CD4-positive, alpha-beta memory T cell (primary cell): ENCODE measurements at regions not wholly inside any gene's neighbourhood (a gene's known extent, or its start where the extent isn't known, plus 50 kb on each side); places are given as distances from the start of the nearest gene placed in this dataset.
"Not testable (repeated sequence)": the region's sequence is repeated elsewhere in the genome, so short reads cannot be mapped to it uniquely, and the experiment has no call there.

Source experiments
- CTCF ChIA-PET: fragments of 350-600 bp; sonication (Branson Sonifier 250); formaldehyde crosslinking; loops from one replicate; lab custom pipeline; 2021; ENCODE audit warnings: inconsistent platforms; ENCODE audit not compliant: partially characterized antibody; lab: Charles Lee
- POLR2A ChIA-PET: fragments of 350-600 bp; sonication (Branson Sonifier 250); formaldehyde crosslinking; loops from one replicate; lab custom pipeline; 2021; ENCODE audit not compliant: partially characterized antibody; lab: Charles Lee
- DNase-seq, 5 donors: peaks; one replicate each; pipeline versions ENCODE4 v3.0.0 to v3.0.0-alpha.2; 2020 to 2022; ENCODE audit warnings: mixed read lengths in 1 of 5
- H3K27ac ChIP-seq: one replicate; pipeline ENCODE4 v1.7.0; 2013; ENCODE audit warnings: low read depth, low read length
- H3K27me3 ChIP-seq: 2 replicates; pipeline ENCODE4 v1.7.0; 2013; ENCODE audit warnings: mild to moderate bottlenecking, low read length, moderate library complexity; ENCODE audit not compliant: insufficient read depth
- H3K36me3 ChIP-seq: 2 replicates; pipeline ENCODE4 v1.7.0; 2013; ENCODE audit warnings: mild to moderate bottlenecking, low read length, moderate library complexity; ENCODE audit not compliant: insufficient read depth
- H3K4me1 ChIP-seq: 2 replicates; pipeline ENCODE4 v1.7.0; 2013; ENCODE audit warnings: mild to moderate bottlenecking, low read length, moderate library complexity; ENCODE audit not compliant: insufficient read depth
- H3K4me3 ChIP-seq, 2 donors: one replicate each; pipeline ENCODE4 v1.7.0; 2013; ENCODE audit warnings: low read length in 2 of 2, mild to moderate bottlenecking in 1 of 2
- H3K9me3 ChIP-seq, 2 donors: one replicate each; pipeline ENCODE4 v1.7.0; 2013; ENCODE audit warnings: low read length in 2 of 2, control low read depth in 1 of 2; ENCODE audit not compliant: control insufficient read depth in 1 of 2
- H3K27ac Mint-ChIP-seq, 7 donors: one replicate each; pipeline ENCODE4 v1.8.0; 2020 to 2021; ENCODE audit warnings: mixed read lengths in 7 of 7, mild to moderate bottlenecking in 6 of 7, inconsistent platforms in 3 of 7, moderate library complexity in 3 of 7
- H3K27me3 Mint-ChIP-seq, 2 donors: one replicate each; pipeline ENCODE4 v1.8.0; 2020 to 2021; ENCODE audit warnings: mixed read lengths in 2 of 2
- H3K36me3 Mint-ChIP-seq, 2 donors: one replicate each; pipeline ENCODE4 v1.8.0; 2020 to 2021; ENCODE audit warnings: mixed read lengths in 2 of 2, inconsistent platforms in 1 of 2, mild to moderate bottlenecking in 1 of 2
- H3K4me1 Mint-ChIP-seq, 4 donors: one replicate each; pipeline ENCODE4 v1.8.0; 2020 to 2021; ENCODE audit warnings: mixed read lengths in 4 of 4, mild to moderate bottlenecking in 1 of 4
- H3K4me3 Mint-ChIP-seq, 8 donors: one replicate each; pipeline ENCODE4 v1.8.0; 2020 to 2021; ENCODE audit warnings: mixed read lengths in 8 of 8, mild to moderate bottlenecking in 7 of 8, moderate library complexity in 6 of 8, inconsistent platforms in 3 of 8
- H3K9me3 Mint-ChIP-seq, 8 donors: one replicate each; pipeline ENCODE4 v1.8.0; 2020 to 2021; ENCODE audit warnings: mixed read lengths in 8 of 8, mild to moderate bottlenecking in 5 of 8, inconsistent platforms in 3 of 8, moderate library complexity in 1 of 8
- intact Hi-C: fragments of 100-400 bp; cut with micrococcal nuclease; formaldehyde crosslinking; loops from one replicate; pipeline ENCODE4 v1.15.1; 2023

DNA sequence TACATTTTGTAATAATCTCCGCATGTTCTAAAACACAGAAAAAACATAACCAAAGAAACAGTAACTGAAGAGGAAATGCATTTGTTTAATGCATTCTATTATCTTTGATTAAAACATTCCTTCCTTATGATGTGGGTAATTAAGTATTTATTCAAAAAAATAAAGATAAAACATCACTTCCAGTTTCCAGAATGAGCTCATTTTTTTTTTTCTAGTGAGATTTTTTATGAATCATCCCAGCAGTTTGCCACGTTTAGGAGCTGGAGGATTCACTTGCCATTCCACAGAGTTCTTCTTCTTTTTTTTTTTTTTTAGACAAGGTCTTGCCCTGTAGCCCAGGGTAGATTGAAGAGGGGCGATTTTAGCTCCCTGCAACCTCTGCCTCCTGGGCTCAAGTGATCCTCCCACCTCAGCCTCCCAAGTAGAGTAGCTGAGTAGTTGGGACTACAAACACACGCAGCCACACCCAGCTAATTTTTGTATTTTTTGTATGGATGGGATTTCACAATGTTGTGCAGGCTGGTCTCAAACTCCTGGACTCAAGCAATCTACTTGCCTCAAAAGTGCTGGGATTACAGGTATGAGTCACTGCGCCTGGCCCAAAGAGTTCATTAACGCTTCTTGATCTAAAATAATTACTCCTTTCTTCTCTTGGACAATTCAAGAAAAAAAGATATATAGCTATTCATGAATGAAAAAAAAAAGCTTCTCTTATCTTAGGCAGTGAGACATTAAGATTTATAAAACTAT is 177.3 kb downstream of the DKK1 start:
- Mint-ChIP-seq H3K4me1 (no peaks in the 10 kb centered on the region), H3K36me3 (no peaks in the 10 kb centered on the region), H3K4me3 (no peak overlapping the region), H3K9me3 (peaks cover 0 to 12% (median 6%) of the 10 kb centered on the region in 8 donors), H3K27ac (no peak overlapping the region), H3K27me3 (no peaks in the 10 kb centered on the region)
- intact Hi-C loops: no loop called here
- POLR2A ChIA-PET: no interaction called here
- no peak for DNase-seq
- CTCF ChIA-PET: no interaction called here
- Histone ChIP-seq H3K4me1 (no peaks in the 10 kb centered on the region), H3K4me3 (no peak overlapping the region), H3K27ac (no peak overlapping the region), H3K9me3 (no peaks in the 10 kb centered on the region), H3K36me3 (no peaks in the 10 kb centered on the region), H3K27me3 (no peaks in the 10 kb centered on the region)

DNA sequence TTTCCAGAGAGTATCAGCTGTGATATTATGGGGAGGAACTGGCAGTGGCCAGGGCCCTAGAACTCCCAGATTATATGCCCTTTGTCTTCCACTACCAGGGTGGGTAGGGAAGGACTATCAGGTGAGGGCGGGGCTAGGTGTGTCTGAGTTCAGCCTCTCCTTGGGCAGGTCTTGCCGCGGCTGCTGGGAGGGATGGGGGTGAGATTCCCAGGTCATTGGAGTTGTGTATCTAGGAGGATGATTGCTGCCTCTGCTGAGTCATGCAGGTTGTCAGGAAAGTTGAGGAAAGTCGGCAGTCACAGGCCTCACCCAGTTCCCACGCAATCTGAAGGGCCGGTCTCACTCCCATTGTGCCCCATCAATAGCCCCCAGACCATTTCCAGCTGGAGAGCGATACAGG is 185.2 kb downstream of the DKK1 start:
- no peak overlapping the region for H3K4me3 ChIP-seq
- no peaks in the 10 kb centered on the region for H3K9me3 ChIP-seq
- no peak for DNase-seq
- H3K36me3 Mint-ChIP-seq: no peaks in the 10 kb centered on the region
- ChIA-PET CTCF (no interaction called here), POLR2A (no interaction called here)
- intact Hi-C loops: no loop called here
- no peaks in the 10 kb centered on the region for H3K4me1 ChIP-seq
- no peak overlapping the region for H3K4me3 Mint-ChIP-seq
- no peak overlapping the region for H3K27ac Mint-ChIP-seq
- H3K27me3 ChIP-seq: no peaks in the 10 kb centered on the region
- H3K36me3 ChIP-seq: no peaks in the 10 kb centered on the region
- H3K27me3 Mint-ChIP-seq: no peaks in the 10 kb centered on the region
- H3K9me3 Mint-ChIP-seq: peaks cover 4 to 22% (median 13%) of the 10 kb centered on the region in 8 donors
- no peaks in the 10 kb centered on the region for H3K4me1 Mint-ChIP-seq
- H3K27ac ChIP-seq: no peak overlapping the region

DNA sequence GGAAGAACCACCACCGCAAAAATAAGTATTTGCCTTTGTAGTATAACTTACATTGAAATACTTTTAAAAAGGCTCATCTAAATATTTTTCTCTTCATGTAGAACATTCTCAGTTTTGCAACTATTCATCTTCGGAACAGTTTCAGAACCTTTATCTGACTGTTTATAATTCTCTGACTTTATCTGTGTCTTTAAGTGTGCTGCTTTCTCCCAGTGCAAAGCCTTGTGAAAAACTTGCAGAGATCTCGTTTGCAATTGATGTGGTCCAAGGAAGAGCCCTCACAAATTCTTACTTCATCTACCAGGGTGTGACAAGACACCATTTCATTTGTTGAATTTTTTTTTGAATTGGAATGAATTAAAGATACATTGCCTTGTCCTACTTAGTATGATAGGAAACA is 186.4 kb downstream of the DKK1 start:
- no peaks in the 10 kb centered on the region for H3K36me3 ChIP-seq
- no peaks in the 10 kb centered on the region for H3K36me3 Mint-ChIP-seq
- H3K4me3 ChIP-seq: no peak overlapping the region
- peaks cover 5 to 28% (median 16%) of the 10 kb centered on the region in 8 donors for H3K9me3 Mint-ChIP-seq
- intact Hi-C loops: no loop called here
- CTCF ChIA-PET: no interaction called here
- no peaks in the 10 kb centered on the region for H3K27me3 Mint-ChIP-seq
- POLR2A ChIA-PET: no interaction called here
- no peaks in the 10 kb centered on the region for H3K4me1 ChIP-seq
- no peak overlapping the region for H3K27ac ChIP-seq
- no peaks in the 10 kb centered on the region for H3K4me1 Mint-ChIP-seq
- no peak overlapping the region for H3K4me3 Mint-ChIP-seq
- H3K27ac Mint-ChIP-seq: no peak overlapping the region
- DNase-seq: no peak
- no peaks in the 10 kb centered on the region for H3K9me3 ChIP-seq
- H3K27me3 ChIP-seq: no peaks in the 10 kb centered on the region

GRCh38 chr10:52502237-52502636 is 188.2 kb downstream of the DKK1 start:
- no peak overlapping the region for H3K27ac Mint-ChIP-seq
- CTCF ChIA-PET: no interaction called here

DNA sequence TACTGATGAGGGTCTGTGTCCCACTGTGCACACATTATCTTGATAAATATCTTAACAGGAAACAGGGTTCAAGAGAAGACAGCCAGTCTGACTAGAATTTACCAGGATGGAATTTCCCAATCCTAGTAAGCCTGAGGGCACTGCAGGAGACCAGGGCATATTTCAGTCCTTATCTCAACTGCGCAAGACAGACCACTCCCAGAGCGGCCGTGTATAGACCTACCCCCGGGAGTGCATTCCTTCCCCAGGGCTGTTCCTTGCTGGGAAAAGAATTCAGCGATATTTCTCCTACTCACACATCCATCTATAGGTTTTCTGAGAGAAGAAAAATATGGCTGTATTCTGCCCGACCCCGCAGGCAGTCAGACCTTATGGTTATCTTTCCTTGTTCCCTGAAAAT is 191.3 kb downstream of the DKK1 start:
- H3K4me1 Mint-ChIP-seq, H3K4me3 ChIP-seq, DNase-seq, H3K4me1 ChIP-seq, H3K9me3 ChIP-seq, intact Hi-C loops, H3K36me3 Mint-ChIP-seq, POLR2A ChIA-PET, H3K27ac Mint-ChIP-seq, H3K36me3 ChIP-seq, H3K27me3 Mint-ChIP-seq, CTCF ChIA-PET, H3K4me3 Mint-ChIP-seq, H3K27me3 ChIP-seq, H3K27ac ChIP-seq: not testable (repeated sequence)
- peaks cover 5 to 35% (median 15%) of the 10 kb centered on the region in 8 donors for H3K9me3 Mint-ChIP-seq

More at GRCh38 chr10:52502237-52502636, 188.2 kb downstream of the DKK1 start:
- intact Hi-C loops: no loop called here
- no peak overlapping the region for H3K4me3 ChIP-seq
- H3K27ac ChIP-seq: no peak overlapping the region
- H3K9me3 Mint-ChIP-seq: peaks cover 5 to 37% (median 13%) of the 10 kb centered on the region in 8 donors
- POLR2A ChIA-PET: no interaction called here
- no peaks in the 10 kb centered on the region for H3K36me3 ChIP-seq
- H3K36me3 Mint-ChIP-seq: no peaks in the 10 kb centered on the region
- H3K9me3 ChIP-seq: no peaks in the 10 kb centered on the region
- H3K4me1 ChIP-seq: no peaks in the 10 kb centered on the region
- no peaks in the 10 kb centered on the region for H3K27me3 ChIP-seq
- no peak overlapping the region for H3K4me3 Mint-ChIP-seq
- no peaks in the 10 kb centered on the region for H3K27me3 Mint-ChIP-seq
- no peak for DNase-seq
- no peaks in the 10 kb centered on the region for H3K4me1 Mint-ChIP-seq

DNA sequence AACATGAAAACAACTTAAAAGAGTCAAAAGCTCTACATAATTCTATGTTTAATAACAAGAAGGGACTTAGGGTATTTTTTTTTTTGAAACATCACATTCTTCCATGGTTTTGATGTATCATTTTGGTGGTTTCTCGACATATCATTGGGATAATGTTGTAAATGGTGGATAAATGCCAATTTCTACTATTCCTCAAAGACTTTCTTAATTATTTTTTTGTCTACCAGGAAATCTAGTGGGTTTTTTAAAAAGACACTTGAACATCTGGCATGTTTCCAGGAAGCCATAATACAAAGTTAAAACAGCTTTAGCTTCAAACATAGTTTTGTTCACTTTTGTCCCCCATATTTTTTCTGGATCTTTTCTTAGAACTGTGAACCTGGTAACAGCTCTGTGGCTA is 200.4 kb downstream of the DKK1 start:
- Mint-ChIP-seq H3K27me3 (no peaks in the 10 kb centered on the region), H3K4me1 (no peaks in the 10 kb centered on the region), H3K27ac (no peak overlapping the region), H3K9me3 (peaks cover 2 to 33% (median 15%) of the 10 kb centered on the region in 8 donors), H3K4me3 (no peak overlapping the region), H3K36me3 (no peaks in the 10 kb centered on the region)
- CTCF ChIA-PET: no interaction called here
- Histone ChIP-seq H3K27me3 (no peaks in the 10 kb centered on the region), H3K27ac (no peak overlapping the region), H3K4me1 (no peaks in the 10 kb centered on the region), H3K4me3 (no peak overlapping the region), H3K36me3 (no peaks in the 10 kb centered on the region), H3K9me3 (peaks cover 0 to 8% of the 10 kb centered on the region in 2 donors)
- POLR2A ChIA-PET: no interaction called here
- DNase-seq: no peak
- intact Hi-C loops: no loop called here

DNA sequence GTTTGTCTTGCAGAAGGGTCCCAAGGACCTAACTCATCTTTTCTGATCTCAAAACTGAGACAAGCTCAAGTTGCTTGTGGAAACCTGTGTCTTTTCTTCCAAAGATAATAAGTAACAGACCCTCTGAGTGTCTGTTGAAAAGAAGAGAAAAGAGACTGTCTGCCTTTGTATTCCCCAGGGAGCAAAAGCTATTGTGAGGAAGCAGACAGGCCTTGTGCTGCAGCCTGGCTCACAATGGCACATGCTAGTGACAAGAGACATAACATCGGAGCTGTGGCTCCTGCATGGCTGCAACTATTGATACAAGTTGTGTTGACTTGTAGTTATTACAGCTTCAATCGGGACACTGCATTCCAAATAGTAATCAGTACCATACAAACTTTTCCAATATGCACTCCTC is 202.9 kb downstream of the DKK1 start:
- intact Hi-C loops: no loop called here
- POLR2A ChIA-PET: no interaction called here
- H3K27ac Mint-ChIP-seq: no peak overlapping the region
- H3K27me3 Mint-ChIP-seq: no peaks in the 10 kb centered on the region
- H3K4me1 ChIP-seq: no peaks in the 10 kb centered on the region
- H3K27me3 ChIP-seq: no peaks in the 10 kb centered on the region
- H3K4me3 ChIP-seq: no peak overlapping the region
- H3K4me3 Mint-ChIP-seq: no peak overlapping the region
- H3K36me3 ChIP-seq: no peaks in the 10 kb centered on the region
- CTCF ChIA-PET: no interaction called here
- H3K9me3 ChIP-seq: no peaks in the 10 kb centered on the region
- no peak for DNase-seq
- no peaks in the 10 kb centered on the region for H3K4me1 Mint-ChIP-seq
- H3K9me3 Mint-ChIP-seq: peaks cover 0 to 21% (median 11%) of the 10 kb centered on the region in 8 donors
- no peak overlapping the region for H3K27ac ChIP-seq
- H3K36me3 Mint-ChIP-seq: no peaks in the 10 kb centered on the region
